ENCODE measurements at regions not wholly inside any gene's neighbourhood (a gene's known extent, or its start where the extent isn't known, plus 50 kb on each side); places are given as distances from the start of the nearest gene placed in this dataset.

DNA sequence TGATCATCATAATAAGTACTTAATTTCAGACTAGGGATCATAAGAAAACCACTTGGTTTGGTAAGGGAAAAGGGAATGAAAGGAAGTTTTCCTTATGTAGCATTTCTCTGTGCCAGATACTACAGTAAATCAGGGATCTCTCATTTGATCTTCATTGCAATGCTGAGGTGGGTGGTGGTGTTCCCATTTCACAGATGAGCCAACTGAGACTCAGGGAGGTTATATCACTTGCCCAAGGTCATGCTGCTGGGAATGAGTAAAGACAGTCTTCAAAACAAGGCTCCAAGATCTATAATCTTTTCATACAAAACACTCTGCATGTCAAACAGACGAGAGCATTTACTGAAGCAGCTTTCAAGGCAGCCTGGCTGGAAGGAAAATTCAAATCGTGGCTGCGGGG, 124.6 kb downstream of the GP2 start:
- Histone ChIP-seq H3K23ac (ENCODE audit: low read depth, low read length) (no peak overlapping the region), H4K91ac (ENCODE audit: insufficient read depth, low read depth, low read length) (no peak overlapping the region), H2AK9ac (replicated peaks; ENCODE audit: low read depth, low read length, poor library complexity) (no peak overlapping the region), H3K4me3 (ENCODE audit: insufficient read depth, low read depth, low read length) (no peak overlapping the region), H3K4me2 (ENCODE audit: low read depth, low read length) (no peak overlapping the region), H3K9me1 (ENCODE audit: insufficient read depth, low read length) (no peaks in the 10 kb centered on the region), H2BK120ac (ENCODE audit: low read depth, low read length) (no peak overlapping the region), H4K20me1 (ENCODE audit: insufficient read depth, low read length) (no peaks in the 10 kb centered on the region), H2AFZ (replicated peaks; ENCODE audit: low read length, poor library complexity) (no peak overlapping the region), H3K4me1 (ENCODE audit: control insufficient read depth, insufficient read depth, low read length) (no peaks in the 10 kb centered on the region), H3K27ac (ENCODE audit: insufficient read depth, low read length) (no peak overlapping the region), H3K27me3 (ENCODE audit: control insufficient read depth, insufficient read depth, low read length) (no peaks in the 10 kb centered on the region), H3K36me3 (ENCODE audit: control insufficient read depth, insufficient read depth, low read length) (no peaks in the 10 kb centered on the region), H4K8ac (ENCODE audit: low read depth in 2 of 2, low read length in 2 of 2) (no peak overlapping the region), H2BK5ac (ENCODE audit: low read depth, low read length, poor library complexity, severe bottlenecking) (no peak overlapping the region), H4K5ac (ENCODE audit: low read depth, low read length) (no peak overlapping the region), H3K18ac (ENCODE audit: low read depth, low read length) (no peak overlapping the region), H3K56ac (ENCODE audit: extremely low read depth, insufficient read depth, low read length) (no peak overlapping the region), H2BK20ac (ENCODE audit: low read depth, low read length) (no peak overlapping the region), H3K4ac (ENCODE audit: low read depth, low read length) (no peak overlapping the region), H3K9me3 (ENCODE audit: control insufficient read depth, insufficient read depth, low read length) (peaks cover 7% of the 10 kb centered on the region; the same call in 1 of the 2 replicates), H3K79me1 (ENCODE audit: low read depth in 1 of 2, low read length in 2 of 2) (no peaks in the 10 kb centered on the region), H3K9ac (ENCODE audit: low read depth, low read length) (no peak overlapping the region), H2BK15ac (ENCODE audit: low read depth, low read length) (no peak overlapping the region), H3K14ac (replicated peaks; ENCODE audit: low read depth, low read length) (no peak overlapping the region), H2AK5ac (ENCODE audit: low read depth, low read length) (no peak overlapping the region)
- DNase-seq (no peak), ATAC-seq (ENCODE audit: low read depth) (no peak)
- no TSS peak for BruUV-seq (replicated peaks)
- CTCF ChIA-PET: no interaction called here
- no CpG with 5 or more reads among the region's 3 CpGs for WGBS, 2 experiments (ENCODE audit: extremely low coverage in 2 of 2, insufficient read length in 1 of 2)
- in situ Hi-C loops (cut with MboI; ENCODE audit: low sequenced_read_pairs): no loop called here
- intact Hi-C loops (cut with micrococcal nuclease): no loop called here
- TF ChIP-seq CHD1 (IDR thresholded peaks at IDR 0.05; ENCODE audit: low read depth, low read length): no peak
- TF ChIP-seq FOS (IDR thresholded peaks at IDR 0.05; ENCODE audit: low read depth, low read length): no peak
- no peak for TF ChIP-seq POLR2A (IDR thresholded peaks at IDR 0.05; ENCODE audit: low read depth, low read length)
- TF ChIP-seq RCOR1 (IDR thresholded peaks at IDR 0.05; ENCODE audit: insufficient replicate concordance, low read length): no peak
- no peak for TF ChIP-seq MAFK (IDR thresholded peaks at IDR 0.05; ENCODE audit: low read depth, low read length)
- no peak for TF ChIP-seq MAZ (IDR thresholded peaks at IDR 0.05; ENCODE audit: borderline replicate concordance, low read depth, low read length)
- TF ChIP-seq RFX5 (IDR thresholded peaks at IDR 0.05; ENCODE audit: low read depth, low read length): no peak
- TF ChIP-seq, protein P1, sequence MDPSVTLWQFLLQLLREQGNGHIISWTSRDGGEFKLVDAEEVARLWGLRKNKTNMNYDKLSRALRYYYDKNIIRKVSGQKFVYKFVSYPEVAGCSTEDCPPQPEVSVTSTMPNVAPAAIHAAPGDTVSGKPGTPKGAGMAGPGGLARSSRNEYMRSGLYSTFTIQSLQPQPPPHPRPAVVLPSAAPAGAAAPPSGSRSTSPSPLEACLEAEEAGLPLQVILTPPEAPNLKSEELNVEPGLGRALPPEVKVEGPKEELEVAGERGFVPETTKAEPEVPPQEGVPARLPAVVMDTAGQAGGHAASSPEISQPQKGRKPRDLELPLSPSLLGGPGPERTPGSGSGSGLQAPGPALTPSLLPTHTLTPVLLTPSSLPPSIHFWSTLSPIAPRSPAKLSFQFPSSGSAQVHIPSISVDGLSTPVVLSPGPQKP (IDR thresholded peaks at IDR 0.05; ENCODE audit: borderline replicate concordance, low read depth, low read length): no peak
- no peak for TF ChIP-seq SMC3 (IDR thresholded peaks at IDR 0.05; ENCODE audit: low read depth, low read length)
- no peak for TF ChIP-seq NFE2L2 (IDR thresholded peaks at IDR 0.05; ENCODE audit: low read depth, low read length)
- TF ChIP-seq, protein P2, sequence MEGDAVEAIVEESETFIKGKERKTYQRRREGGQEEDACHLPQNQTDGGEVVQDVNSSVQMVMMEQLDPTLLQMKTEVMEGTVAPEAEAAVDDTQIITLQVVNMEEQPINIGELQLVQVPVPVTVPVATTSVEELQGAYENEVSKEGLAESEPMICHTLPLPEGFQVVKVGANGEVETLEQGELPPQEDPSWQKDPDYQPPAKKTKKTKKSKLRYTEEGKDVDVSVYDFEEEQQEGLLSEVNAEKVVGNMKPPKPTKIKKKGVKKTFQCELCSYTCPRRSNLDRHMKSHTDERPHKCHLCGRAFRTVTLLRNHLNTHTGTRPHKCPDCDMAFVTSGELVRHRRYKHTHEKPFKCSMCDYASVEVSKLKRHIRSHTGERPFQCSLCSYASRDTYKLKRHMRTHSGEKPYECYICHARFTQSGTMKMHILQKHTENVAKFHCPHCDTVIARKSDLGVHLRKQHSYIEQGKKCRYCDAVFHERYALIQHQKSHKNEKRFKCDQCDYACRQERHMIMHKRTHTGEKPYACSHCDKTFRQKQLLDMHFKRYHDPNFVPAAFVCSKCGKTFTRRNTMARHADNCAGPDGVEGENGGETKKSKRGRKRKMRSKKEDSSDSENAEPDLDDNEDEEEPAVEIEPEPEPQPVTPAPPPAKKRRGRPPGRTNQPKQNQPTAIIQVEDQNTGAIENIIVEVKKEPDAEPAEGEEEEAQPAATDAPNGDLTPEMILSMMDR (conservative IDR thresholded peaks at IDR 0.05; ENCODE audit: low read depth, low read length): no peak
- TF ChIP-seq MXI1 (IDR thresholded peaks at IDR 0.05; ENCODE audit: borderline replicate concordance, low read depth, low read length): no peak
- TF ChIP-seq BHLHE40 (IDR thresholded peaks at IDR 0.05; ENCODE audit: low read depth, low read length): no peak
- no peak for TF ChIP-seq RAD21 (IDR thresholded peaks at IDR 0.05; ENCODE audit: low read length)
- TF ChIP-seq, protein P3, sequence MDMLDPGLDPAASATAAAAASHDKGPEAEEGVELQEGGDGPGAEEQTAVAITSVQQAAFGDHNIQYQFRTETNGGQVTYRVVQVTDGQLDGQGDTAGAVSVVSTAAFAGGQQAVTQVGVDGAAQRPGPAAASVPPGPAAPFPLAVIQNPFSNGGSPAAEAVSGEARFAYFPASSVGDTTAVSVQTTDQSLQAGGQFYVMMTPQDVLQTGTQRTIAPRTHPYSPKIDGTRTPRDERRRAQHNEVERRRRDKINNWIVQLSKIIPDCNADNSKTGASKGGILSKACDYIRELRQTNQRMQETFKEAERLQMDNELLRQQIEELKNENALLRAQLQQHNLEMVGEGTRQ (IDR thresholded peaks at IDR 0.05; ENCODE audit: low read depth, low read length): no peak
- POLR2A ChIA-PET (ENCODE audit: unreplicated experiment): no interaction called here
- dilution Hi-C loops (cut with HindIII; ENCODE audit: low sequenced_read_pairs, unreplicated experiment): no loop called here

Measured in IMR-90 (cell line).